GM19324 (cell line): ENCODE measurements at regions not wholly inside any gene's neighbourhood (a gene's known extent, or its start where the extent isn't known, plus 50 kb on each side); places are given as distances from the start of the nearest gene placed in this dataset.
"Not testable (repeated sequence)": the region's sequence is repeated elsewhere in the genome, so short reads cannot be mapped to it uniquely, and the experiment has no call there.

Experiments used
- ATAC-seq: cut with Tn5 transposase; IDR thresholded peaks from one replicate; pipeline ENCODE4 v1.9.1; 2021; ENCODE audit warnings: mild to moderate bottlenecking, moderate library complexity; ENCODE audit not compliant: unreplicated experiment, low FRiP score

GRCh38 chr4:133618963-133619362 is 469.9 kb downstream of the PCDH10 start:
- ATAC-seq, result no peak

GRCh38 chr4:133600008-133600407 is 450.9 kb downstream of the PCDH10 start:
- ATAC-seq, result no peak

GRCh38 chr4:133598779-133599178 is 449.7 kb downstream of the PCDH10 start:
- no peak for ATAC-seq

GRCh38 chr4:133597251-133597650 is 448.2 kb downstream of the PCDH10 start:
- no peak for ATAC-seq

DNA sequence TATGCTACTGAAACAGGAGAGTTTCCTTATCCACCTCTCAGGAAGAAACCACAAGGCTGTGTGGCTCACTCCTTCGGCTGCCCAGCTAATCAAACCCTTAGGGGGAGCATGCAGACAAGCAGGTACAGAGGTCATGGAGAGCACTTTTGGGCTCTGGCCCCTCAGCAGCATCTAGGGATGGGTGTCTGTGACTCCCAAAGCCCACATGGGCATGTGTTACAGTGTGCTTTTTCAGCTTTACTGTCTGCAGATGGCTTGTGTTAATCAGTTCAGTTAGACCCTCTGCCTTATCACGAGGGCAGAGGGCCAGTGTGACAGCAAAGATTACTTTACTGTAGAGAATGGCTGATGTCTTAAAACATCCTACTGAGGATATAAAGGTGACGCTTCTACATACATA is 447.4 kb downstream of the PCDH10 start:
- ATAC-seq, result no peak

GRCh38 chr4:133594390-133595207 is 445.5 kb downstream of the PCDH10 start:
- no peak for ATAC-seq

DNA sequence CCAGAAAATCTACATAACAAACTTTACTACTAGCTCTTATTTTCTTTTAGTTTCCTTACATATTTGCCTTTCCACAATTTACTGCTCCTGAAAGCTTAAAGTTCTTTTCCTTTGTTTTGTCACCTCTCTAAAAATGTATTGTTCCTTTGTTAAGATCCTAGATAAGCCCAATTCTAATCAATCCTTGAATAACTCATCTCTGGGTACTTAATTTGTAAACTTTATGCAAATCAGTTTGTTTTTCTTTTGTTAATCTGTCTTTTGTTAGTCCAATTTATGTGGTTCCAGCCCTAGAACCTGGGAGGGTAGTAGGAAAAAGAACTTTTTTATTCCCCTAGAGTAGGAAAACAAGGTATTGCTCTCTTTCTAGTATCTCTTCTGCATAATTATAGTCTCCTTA is 444.7 kb downstream of the PCDH10 start:
- no peak for ATAC-seq

DNA sequence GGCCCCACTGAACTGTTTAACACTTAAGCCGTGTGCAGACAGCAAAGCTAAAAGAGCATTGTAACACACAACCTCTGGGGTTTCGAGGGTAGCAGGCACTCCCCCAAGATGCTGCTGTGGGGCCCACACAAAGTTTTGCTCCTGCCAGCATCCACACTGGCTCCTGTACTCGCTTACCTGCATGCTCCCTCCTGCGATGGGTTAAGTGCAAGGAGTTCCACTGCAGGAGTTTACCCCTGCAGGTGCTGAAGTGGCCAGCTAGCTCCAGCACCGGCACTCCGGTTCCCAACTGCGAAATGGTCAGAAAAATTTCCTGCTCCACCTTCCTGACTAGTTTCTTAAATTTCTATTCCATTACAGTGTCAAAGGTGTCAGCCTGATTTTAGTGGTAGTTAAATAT is 443.5 kb downstream of the PCDH10 start:
- no peak for ATAC-seq

- no peak for ATAC-seq
These were observed 443.0 kb downstream of the PCDH10 start for GRCh38 chr4:133592106-133592505.

DNA sequence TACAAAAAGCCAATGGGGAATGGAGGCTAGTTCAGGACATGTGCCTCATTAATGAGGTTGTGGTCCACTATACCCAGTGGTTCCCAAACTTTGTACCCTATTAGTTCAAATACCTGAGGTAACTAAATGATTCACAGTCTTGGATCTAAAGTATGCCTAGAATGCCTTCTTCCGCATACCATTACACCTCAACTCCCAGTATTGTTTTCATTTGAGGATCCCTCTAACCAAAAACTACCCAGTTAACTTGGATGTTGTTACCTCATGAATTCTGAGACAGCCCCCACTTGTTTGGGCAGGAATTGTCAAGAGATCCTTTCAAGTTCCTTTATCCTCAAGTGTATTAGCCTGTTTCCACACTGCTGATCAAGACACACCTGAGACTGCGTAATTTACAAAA is 439.2 kb downstream of the PCDH10 start:
- no peak for ATAC-seq

DNA sequence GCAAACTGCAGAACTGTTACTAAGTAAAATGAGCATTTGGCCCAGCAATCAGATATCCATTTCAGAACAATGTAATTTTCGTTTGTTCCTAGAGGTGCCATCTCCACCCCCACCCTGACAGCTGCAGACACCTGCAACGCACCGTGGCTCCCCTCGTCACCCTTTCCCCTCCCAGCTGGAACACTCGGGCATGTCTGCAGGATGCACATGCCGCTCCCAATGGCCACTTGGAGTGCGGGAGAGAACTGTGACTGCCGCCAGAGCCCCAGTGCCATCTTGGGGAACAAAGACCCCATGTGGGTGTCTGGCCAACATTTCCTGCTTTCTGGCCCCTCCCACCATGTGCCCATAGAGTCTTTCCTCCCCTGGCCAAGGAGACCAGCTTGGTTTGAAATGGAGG is 436.2 kb downstream of the PCDH10 start:
- ATAC-seq, result no peak

- ATAC-seq, result no peak
These were observed 435.6 kb downstream of the PCDH10 start for GRCh38 chr4:133584714-133585113.

DNA sequence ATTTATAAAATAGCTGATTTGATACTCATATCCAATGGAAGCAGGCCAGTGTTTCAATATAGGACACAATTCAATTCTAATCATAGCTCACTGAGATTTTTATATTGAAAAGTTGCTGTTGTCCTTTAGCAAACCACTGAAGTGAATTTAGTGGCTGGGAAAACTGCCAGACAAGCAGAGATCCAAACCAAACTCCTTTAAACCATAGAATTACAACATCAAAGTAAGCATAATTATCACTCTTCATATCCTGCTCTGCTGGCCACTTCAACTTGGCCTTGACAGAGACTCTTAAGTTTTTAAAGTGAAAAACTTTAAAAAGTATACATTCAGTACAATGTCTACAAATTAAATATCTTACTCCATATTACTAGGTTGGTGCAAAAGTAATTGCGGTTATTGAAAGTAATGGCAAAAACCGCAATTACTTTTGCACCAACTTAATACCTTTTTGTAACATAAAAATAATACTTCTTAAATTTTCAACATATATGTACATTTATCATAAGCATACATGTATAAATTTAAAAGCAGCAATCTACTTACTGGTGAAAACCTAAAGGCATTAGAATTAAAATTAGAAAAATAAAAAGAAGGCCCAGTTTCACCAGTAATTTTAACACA is 433.0 kb downstream of the PCDH10 start:
- ATAC-seq, result no peak

DNA sequence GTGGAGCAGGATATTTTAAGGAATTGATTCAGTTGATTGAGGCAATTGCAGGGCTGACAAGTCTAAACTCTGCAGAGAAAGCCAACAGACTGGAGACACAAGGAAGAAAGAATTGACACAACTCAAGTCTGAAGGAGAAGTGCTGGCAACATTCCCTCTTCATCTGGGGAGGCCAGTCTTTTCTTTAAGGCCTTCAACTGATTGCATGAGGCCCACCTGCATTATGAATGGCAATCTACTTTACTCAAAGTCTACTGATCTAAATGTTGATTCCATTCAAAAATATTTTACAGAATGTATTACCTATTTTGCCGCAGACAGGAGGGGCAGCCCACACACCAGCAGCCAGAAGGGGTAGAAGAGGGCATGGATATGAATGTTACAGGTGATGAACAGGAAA is 425.2 kb downstream of the PCDH10 start:
- no peak for ATAC-seq

GRCh38 chr4:133565379-133565778 is 416.3 kb downstream of the PCDH10 start:
- ATAC-seq, result no peak

DNA sequence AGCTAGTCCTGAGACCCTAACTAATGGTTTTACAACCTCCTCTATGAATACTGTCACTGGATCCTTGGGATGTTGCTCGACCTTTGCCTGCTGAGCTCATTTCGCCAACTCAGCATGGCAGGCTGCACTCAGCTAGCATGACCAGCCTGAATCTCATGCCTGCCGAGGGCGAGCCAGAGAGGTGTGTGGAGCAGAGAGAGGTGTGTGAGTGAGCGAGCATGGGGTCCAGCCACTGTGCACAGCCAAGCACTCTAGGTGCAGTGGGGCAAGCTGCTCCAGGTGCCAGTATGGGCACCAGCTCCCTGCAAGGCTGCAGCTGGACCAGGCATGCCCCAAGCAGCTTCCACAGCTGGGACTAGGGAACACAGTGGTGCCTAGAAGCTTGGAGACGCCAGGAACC is 410.9 kb downstream of the PCDH10 start:
- ATAC-seq, result no peak

DNA sequence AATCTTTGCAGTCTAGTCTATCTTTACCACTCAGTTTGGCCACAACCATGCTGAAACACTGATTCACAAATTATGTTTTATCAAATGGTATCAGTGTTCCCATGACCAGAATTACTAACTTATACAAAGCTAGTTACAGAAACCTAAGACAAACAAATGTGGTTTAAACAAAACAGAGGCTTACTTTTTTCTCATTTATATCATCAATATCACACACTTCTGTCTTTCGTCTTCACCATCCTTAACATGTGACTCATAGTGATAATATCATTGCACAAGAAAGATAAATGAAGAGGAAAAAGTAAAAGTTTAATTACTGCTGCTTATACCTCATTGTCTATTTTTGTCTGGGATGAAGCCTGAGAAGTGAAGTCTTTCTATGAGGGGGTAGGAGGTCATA is 406.6 kb downstream of the PCDH10 start:
- ATAC-seq, result no peak

DNA sequence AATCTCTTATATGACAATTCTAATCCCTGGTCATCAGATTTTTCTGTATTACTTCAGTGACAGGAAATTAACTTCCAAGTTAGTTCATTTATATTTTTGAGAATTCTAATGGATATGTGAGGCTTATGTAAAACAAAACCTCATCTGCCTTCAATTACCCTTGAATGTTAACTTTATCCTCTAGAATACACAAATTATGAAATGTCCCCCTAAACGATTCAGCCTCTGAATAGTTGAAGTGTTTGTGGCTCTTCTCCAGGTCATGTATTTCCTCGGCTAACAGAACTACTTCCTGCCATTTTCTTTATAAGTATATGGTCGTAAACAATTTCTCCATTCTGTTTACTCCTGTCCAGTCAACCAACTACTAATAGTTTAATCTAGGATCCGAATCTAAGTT is 401.3 kb downstream of the PCDH10 start:
- ATAC-seq, result no peak

DNA sequence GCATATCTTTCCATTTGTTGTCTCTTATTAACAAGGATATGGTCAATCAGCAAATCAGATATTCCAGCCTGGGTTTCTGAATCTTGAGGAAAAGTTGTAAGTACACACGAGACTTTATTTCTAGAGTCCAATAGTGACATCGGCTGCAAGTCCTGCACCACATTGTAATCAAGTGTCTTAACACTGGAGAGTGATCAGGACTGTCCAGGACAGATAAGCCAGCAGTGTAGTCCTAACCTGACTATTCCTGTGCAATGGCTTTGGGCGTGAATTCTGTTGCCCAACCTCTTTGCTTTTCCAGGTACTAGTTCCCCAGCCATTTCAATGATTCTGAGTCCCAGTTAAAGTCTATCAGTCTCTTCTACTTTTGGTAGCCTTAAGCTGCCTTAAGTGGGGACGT is 395.0 kb downstream of the PCDH10 start:
- no peak for ATAC-seq

DNA sequence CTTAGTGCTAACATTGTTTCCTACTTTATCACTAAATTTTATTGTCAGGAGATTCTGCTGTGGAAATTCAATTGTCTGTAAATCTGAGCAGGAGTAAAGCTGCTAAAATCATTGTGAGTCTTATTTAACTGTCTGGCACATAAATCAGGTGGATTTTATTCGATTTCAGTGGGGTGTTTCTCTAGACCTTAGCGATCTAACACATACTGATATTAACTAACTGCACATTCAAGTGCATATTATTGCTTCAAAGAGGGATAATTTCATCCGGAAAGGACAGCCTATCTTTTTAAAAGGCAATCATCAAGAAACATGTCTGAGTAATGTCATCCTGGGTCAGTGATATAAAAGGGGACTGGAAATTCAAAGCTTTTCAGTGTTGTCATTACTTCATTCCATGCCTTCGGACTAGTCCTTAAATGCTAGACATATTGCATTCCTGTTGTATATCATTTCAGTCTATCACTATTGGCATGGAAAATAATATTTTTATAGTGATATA is 388.7 kb downstream of the PCDH10 start:
- no peak for ATAC-seq

DNA sequence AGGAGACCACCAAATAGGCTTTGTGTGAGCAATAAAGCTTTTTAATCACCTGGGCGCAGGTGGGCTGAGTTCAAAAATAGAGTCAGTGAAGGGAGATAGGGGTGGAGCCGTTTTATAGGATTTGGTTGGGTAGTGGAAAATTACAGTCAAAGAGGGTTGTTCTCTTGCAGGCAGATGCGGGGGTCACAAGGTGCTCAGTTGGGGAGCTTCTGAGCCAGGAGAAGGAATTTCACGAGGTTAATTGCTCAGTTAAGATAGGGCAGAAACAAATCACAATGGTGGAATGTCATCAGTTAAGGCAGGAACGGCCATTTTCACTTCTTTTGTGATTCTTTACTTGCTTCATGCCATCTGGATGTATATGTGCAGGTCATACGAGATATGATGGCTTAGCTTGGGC is 385.1 kb downstream of the PCDH10 start:
- ATAC-seq, result not testable (repeated sequence)

DNA sequence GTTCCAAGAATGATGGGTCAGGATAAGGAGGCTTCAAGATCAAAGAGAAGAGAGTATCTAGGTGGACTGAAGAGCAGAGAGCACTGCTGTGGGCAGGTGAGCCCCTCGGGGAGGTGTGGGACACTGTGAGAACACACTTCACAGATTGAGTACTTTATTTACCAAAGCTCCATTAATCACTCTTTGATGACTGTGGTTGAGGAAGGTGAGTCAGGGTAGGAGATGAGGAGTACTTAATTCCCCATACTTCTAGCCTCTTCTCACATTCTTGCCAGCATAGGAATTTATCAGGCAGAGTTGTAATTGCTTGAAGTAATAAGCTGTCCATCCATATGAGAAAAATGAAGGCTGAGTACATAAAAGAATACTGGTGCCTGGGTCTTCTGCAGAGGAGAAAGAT is 375.3 kb downstream of the PCDH10 start:
- no peak for ATAC-seq
